HG03469 (cell line): ENCODE measurements at regions not wholly inside any gene's neighbourhood (a gene's known extent, or its start where the extent isn't known, plus 50 kb on each side); places are given as distances from the start of the nearest gene placed in this dataset.
A peak's percentile ranks its signal among the peaks of the same experiment; 100 is the strongest.
"Not testable (repeated sequence)": the region's sequence is repeated elsewhere in the genome, so short reads cannot be mapped to it uniquely, and the experiment has no call there.

Experiments
- ATAC-seq: cut with Tn5 transposase; IDR thresholded peaks from one replicate; pipeline ENCODE4 v1.9.1; 2021; ENCODE audit warnings: mild to moderate bottlenecking, moderate library complexity, moderate number of reproducible peaks; ENCODE audit not compliant: unreplicated experiment

- no peak for ATAC-seq
Measured at GRCh38 chr15:94970096-94970495, 738.7 kb downstream of the MCTP2 start.

GRCh38 chr15:94970802-94971201 lies 739.4 kb downstream of the MCTP2 start:
- no peak for ATAC-seq

- ATAC-seq: no peak
Measured at GRCh38 chr15:94972314-94972713, 741.0 kb downstream of the MCTP2 start.

GRCh38 chr15:94987085-94987484 lies 755.7 kb downstream of the MCTP2 start:
- ATAC-seq: no peak

GRCh38 chr15:94991718-94992117 lies 760.4 kb downstream of the MCTP2 start:
- ATAC-seq: no peak

GRCh38 chr15:95009635-95010034 lies 778.3 kb downstream of the MCTP2 start:
- no peak for ATAC-seq

- no peak for ATAC-seq
Measured at GRCh38 chr15:95013381-95013780, 782.0 kb downstream of the MCTP2 start.

- no peak for ATAC-seq
Measured at GRCh38 chr15:95016511-95017229, 785.3 kb downstream of the MCTP2 start.

- no peak for ATAC-seq
Measured at GRCh38 chr15:95017666-95018328, 786.4 kb downstream of the MCTP2 start.

- peak; percentile 89 for ATAC-seq
Measured at GRCh38 chr15:95018888-95019545, 787.7 kb downstream of the MCTP2 start.

GRCh38 chr15:95019907-95020306 lies 788.5 kb downstream of the MCTP2 start:
- ATAC-seq: no peak

GRCh38 chr15:95021816-95022215 lies 790.5 kb downstream of the MCTP2 start:
- ATAC-seq: no peak

- no peak for ATAC-seq
Measured at GRCh38 chr15:95024351-95024750, 793.0 kb downstream of the MCTP2 start.

GRCh38 chr15:95025924-95026728 lies 794.8 kb downstream of the MCTP2 start:
- no peak for ATAC-seq

- no peak for ATAC-seq
Measured at GRCh38 chr15:95027981-95028380, 796.6 kb downstream of the MCTP2 start.

- no peak for ATAC-seq
Measured at GRCh38 chr15:95032156-95032555, 800.8 kb downstream of the MCTP2 start.

GRCh38 chr15:95035106-95035505 lies 803.7 kb downstream of the MCTP2 start:
- no peak for ATAC-seq

GRCh38 chr15:95041297-95041696 lies 809.9 kb downstream of the MCTP2 start:
- no peak for ATAC-seq

- ATAC-seq: not testable (repeated sequence)
Measured at GRCh38 chr15:95043236-95043932, 812.0 kb downstream of the MCTP2 start.

- no peak for ATAC-seq
Measured at GRCh38 chr15:95043933-95044313, 812.6 kb downstream of the MCTP2 start.
